Fibroblast of the aortic adventitia (primary cell): ENCODE measurements at regions not wholly inside any gene's neighbourhood (a gene's known extent, or its start where the extent isn't known, plus 50 kb on each side); places are given as distances from the start of the nearest gene placed in this dataset.

ENCODE experiments used
- DNase-seq: peaks from one replicate; pipeline ENCODE4 v3.0.0-alpha.2; 2010; ENCODE audit warnings: low read depth
- H3K4me3 ChIP-seq: 2 replicates; pipeline ENCODE4 v1.5.1; 2011; ENCODE audit warnings: low read depth, mild to moderate bottlenecking, control low read depth, low read length, moderate library complexity
- CTCF ChIP-seq: IDR thresholded peaks from 2 replicates; pipeline ENCODE4 v1.5.1; 2011; ENCODE audit warnings: mild to moderate bottlenecking, low read length, control low read depth, inconsistent platforms; ENCODE audit not compliant: insufficient read depth

- no peak for DNase-seq
- no peak for TF ChIP-seq CTCF
- no peak overlapping the region for H3K4me3 ChIP-seq
Observed at GRCh38 chr5:99814321-99815063, 720.7 kb upstream of the FAM174A start.

GRCh38 chr5:99808657-99809230 is 726.4 kb upstream of the FAM174A start:
- DNase-seq: no peak
- H3K4me3 ChIP-seq: no peak overlapping the region
- no peak for TF ChIP-seq CTCF

- DNase-seq: no peak
- no peak for TF ChIP-seq CTCF
- H3K4me3 ChIP-seq: no peak overlapping the region
Observed at GRCh38 chr5:99807346-99807745, 727.8 kb upstream of the FAM174A start.

- no peak for DNase-seq
- no peak overlapping the region for H3K4me3 ChIP-seq
- TF ChIP-seq CTCF: no peak
Observed at GRCh38 chr5:99795031-99795430, 740.1 kb upstream of the FAM174A start.

- TF ChIP-seq CTCF: no peak
- no peak overlapping the region for H3K4me3 ChIP-seq
- DNase-seq: no peak
Observed at GRCh38 chr5:99788482-99788881, 746.7 kb upstream of the FAM174A start.

- H3K4me3 ChIP-seq: no peak overlapping the region
- no peak for DNase-seq
Observed at GRCh38 chr5:99775189-99775588, 760.0 kb upstream of the FAM174A start.

More at GRCh38 chr5:99775189-99775588, 760.0 kb upstream of the FAM174A start:
- no peak for TF ChIP-seq CTCF
